NK-92 (cell line): ENCODE measurements at regions not wholly inside any gene's neighbourhood (a gene's known extent, or its start where the extent isn't known, plus 50 kb on each side); places are given as distances from the start of the nearest gene placed in this dataset.

Experiments
- DNase-seq: peaks from one replicate; lab custom pipeline; 2025; ENCODE audit not compliant: unreplicated experiment; lab: John Stamatoyannopoulos, UW

DNA sequence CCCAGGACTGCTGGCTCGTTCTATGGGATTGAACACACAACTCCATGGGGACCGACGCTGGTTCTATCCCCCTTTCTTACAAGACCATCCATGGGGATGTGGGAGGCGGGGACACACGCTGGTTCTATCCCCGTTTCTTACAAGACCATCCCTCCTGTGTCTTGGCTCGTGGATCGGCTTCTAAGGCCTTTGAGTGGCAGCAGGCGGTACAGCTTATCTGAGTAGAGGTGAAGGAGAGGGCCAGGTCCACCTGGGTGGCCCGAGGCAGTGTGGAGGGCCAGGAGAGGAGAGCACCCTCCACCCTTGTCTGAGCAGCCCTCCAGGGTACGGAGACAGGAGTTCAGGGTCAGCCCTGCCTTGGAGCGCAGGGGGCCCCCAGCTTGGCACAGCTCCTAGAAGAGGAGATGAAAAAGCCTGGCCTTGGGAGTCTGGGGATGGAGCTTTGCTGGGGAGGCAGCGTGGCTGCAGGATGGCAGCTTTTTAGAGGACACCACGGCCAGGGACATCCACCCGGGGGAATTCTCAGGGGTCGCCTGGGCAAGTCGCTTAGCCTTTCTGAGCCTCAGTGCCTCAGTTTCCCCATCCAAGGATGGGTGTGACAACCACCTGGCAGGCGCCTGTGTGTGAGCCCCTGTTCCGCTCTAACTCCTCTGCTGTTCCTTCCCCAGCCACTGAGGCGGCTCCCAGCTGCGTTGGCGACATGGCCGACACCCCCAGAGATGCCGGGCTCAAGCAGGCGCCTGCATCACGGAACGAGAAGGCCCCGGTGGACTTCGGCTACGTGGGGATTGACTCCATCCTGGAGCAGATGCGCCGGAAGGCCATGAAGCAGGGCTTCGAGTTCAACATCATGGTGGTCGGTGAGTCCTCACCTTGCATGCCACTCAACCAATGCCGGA is 341.0 kb downstream of the SEC14L1 start:
- DNase-seq, result no peak

DNA sequence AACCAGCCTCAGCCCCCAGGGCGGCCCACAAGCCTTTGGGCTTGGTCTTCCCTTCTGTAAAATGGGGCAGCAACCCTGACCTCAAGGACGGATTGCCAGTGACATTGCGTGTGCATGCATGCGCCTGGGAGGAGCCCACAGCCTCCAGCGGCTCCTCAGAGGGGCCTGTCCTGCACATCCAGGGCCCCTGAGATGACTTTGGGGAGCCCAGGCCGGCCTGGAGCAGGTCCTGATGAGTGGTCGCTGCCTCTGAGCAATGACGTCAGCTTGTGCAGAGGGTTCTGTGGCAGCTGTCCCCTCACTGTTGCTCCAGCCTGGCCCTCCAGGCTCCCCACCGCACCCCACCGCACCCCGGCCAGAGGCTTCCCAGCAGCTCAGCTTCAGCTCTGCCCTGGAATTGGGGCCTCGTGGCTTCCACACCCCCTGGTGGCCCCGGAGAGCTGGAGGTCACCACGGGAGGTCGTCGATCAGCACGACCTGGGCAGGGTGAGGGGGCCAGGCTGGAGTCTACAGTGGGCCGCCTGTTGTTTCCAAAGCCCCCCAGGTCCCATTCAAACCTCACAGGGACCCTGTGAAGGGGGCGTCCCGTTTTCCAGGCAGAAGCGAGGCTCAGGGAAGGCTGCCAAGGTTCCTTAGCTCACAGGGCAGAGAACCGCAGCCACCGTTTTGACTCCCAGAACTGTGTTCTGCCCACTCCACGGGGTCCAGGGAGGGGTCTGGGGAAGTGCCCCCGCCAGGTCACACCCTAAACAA is 341.8 kb downstream of the SEC14L1 start:
- no peak for DNase-seq

DNA sequence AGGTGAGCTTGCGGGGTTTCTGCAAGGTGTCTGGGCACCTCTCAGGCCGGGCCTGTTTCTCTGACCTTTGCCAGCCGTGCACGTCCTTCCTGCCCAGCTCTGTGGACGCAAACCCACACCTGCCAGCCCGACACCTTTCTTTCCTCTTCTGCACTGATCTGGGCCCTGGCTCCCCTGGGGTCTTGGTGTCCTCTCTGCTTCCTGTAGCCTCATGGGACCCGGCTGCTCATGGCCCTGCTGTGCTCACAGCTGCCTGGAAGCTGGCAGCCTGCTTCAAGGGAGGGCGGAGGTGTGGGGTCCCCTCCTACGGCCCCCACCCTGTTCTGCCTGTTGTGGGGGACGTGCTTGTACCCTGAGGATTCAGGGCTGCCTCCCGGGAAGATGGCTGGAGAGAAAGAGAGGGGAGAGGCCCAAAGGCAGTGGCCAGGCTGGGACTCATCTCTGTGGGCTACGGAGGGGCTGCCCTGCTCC is 342.4 kb downstream of the SEC14L1 start:
- no peak for DNase-seq

GRCh38 chr17:77484111-77484510 is 343.3 kb downstream of the SEC14L1 start:
- DNase-seq, result no peak

- no peak for DNase-seq
Observed at GRCh38 chr17:77485089-77485833, 344.5 kb downstream of the SEC14L1 start.

GRCh38 chr17:77487211-77487629 is 346.5 kb downstream of the SEC14L1 start:
- DNase-seq, result no peak

GRCh38 chr17:77487677-77488530 is 347.1 kb downstream of the SEC14L1 start:
- no peak for DNase-seq

GRCh38 chr17:77488531-77489238 is 347.9 kb downstream of the SEC14L1 start:
- no peak for DNase-seq

DNA sequence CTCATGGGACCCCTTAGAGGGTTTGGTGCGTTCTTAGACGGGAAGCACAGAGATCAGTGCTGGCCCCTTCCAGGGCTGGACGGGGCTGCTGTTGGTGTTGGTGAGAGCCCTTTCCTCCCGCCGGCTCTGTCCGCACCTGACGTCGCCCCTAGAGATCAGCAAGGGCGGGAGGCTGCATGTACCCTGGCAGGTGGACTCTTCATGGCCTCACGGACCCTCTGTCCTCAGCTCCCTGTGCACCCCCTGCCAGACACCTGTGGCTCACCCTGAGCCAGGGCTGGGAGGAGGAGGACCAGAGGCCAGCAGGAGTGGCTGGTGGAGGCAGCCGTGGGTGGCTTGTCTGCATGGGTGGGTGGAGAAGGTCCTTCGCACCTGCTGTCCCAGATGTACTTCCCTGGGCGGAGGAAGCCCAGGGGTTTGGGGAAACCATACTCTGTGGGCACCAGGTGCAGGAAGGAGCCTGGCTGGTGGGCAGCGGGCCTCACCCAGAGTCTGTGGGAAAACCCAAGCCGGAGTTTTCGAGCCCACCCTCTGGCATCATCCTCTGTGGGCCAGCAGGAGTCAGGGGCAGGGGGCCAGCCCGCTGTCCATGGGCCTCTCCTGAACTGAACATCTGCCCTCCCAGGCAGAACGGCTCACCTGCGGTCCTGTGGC is 348.6 kb downstream of the SEC14L1 start:
- no peak for DNase-seq

DNA sequence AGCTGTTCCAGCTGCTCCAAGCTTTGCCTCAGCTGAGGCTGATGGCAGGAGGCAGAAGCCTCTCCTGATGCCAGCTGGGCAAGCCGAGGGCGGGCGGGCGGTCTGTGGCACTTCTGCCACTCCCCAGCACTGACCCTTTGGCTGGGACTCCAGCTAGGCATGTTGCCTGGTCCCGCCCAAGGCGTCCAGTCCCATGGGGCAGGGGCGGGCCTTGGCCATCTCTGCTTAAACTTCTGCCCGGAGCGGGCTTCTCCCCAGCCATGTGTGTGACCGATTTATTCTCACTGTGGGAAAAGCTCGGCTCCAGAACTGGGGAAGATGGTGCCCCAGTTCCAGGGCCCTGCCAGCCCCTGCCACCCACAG is 349.1 kb downstream of the SEC14L1 start:
- no peak for DNase-seq

GRCh38 chr17:77490361-77491183 is 349.8 kb downstream of the SEC14L1 start:
- no peak for DNase-seq

DNA sequence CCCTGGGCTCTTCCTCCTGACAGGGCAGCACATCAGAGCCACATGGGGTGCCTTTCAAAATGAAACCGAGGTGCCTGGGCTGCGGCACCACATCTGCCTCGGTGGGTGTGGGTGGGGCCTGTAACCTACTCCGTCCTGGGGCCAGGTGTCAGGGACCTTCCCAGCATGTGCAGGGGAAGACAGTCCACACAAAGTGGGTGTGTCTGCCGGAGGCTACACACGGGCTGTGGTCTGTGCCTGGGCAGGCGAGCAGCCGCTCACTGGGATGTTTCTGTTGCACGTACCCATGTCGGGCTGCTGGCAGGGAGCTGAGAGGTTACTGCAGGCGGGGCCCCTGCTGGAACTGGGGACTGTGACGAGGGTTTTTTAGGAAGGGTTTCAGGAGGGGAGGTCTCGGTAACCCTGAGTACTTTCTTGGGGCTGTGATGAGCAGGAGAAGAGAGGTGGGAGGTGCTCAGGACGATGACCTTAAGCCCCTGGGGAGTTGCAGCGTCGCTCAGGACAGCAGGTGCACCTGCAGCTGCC is 351.2 kb downstream of the SEC14L1 start:
- DNase-seq, result no peak

DNA sequence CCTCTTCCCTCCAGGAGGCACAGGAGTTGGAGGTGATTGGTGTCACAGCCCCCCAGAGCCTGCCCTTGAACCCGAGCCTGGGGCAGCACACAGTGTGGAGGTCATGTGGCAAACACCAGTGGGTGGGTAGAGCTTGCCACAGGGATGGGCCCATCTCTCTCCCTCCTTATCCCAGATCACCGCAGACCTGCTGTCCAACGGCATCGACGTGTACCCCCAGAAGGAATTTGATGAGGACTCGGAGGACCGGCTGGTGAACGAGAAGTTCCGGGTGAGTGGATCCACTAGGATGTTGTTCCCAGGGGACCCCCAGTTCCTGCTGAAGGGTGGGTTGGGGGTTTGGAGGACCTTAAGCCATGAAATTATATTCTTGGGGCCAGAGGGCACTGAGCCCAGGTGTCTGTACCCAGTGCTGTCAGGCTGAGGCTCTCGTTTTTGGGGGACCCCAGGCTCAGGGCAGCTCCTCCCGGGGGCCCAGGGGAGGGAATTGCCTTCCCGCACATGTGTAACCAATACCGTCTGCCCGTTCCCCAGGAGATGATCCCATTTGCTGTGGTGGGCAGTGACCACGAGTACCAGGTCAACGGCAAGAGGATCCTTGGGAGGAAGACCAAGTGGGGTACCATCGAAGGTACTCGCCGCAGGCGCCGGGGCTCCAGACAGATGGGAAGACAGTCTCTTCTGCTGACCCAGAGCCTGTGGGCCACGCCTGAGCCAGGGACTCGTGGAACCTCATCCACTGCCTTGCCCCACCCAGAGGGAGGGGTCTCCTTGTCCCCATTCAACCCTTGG is 351.9 kb downstream of the SEC14L1 start:
- no peak for DNase-seq

DNA sequence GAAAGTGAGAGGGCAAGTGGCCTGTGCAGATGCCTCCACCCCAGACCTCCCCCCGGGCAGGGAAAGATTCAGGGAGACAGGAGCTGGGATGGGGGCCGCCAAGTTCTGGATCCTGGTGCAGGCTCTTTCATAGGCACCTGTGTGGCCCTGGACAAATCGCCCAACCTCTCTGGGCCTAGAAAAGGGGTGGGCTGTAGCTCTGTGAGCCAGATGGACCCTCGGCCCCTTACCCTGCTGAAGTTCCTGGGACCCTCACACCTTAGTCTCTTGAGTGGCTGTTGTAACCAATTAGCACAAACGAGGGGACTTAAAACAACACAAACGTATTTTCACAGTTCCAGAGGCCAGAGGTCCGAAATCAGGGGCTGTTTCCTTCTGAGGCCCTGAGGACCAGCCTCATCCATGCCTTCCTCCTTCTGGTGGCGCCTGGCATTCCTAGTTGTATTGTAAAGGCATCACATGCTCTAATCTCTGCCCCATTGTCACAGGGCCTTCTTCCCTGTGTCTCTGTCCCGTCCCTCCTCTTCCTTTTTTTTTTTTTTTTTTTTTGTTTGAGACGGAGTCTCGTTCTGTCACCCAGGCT is 352.6 kb downstream of the SEC14L1 start:
- no peak for DNase-seq

GRCh38 chr17:77493901-77494663 is 353.3 kb downstream of the SEC14L1 start:
- DNase-seq, result no peak

DNA sequence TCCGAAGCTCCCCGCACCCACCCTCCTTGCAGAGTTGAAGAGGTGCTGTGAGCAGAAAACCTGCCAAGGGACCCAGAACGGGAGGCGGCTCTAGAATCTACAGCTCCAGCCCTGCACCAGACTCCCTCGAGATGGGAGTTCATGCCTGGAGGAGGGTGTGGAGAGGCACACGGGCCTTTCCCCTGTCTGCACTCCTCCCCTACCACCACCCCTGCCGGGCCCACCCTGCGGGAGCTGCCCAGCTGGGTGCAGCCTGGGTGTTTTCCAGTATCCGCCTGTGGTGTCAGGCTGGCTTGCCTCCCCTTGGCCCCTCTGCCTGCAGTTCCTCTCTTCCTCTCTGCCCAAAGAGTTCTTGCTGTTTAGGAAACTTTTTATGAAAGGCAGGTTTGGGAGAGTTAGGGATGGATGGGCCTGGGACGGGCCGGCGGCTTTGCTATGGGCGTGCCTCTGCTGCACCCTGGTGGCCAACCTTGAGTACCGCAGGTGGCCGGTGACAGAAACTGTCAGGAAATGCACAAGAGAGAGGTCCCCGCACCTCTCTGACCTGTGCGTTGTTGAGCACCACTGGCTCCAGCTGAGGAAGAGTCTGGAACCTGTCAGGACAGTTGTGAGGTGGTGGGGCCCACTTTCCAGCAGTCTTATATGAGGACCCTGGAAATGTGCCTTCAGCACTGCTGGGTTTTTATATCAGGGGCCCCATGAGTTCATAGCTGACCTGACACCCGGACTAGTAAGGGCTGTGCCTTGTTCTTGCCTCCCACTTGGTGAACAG is 354.1 kb downstream of the SEC14L1 start:
- DNase-seq, result no peak
